MM.1S (cell line): ENCODE measurements at regions not wholly inside any gene's neighbourhood (a gene's known extent, or its start where the extent isn't known, plus 50 kb on each side); places are given as distances from the start of the nearest gene placed in this dataset.

ENCODE experiments used
- DNase-seq: peaks from one replicate; pipeline ENCODE4 v3.0.0-alpha.2; 2015
- H2AFZ ChIP-seq: fragments of 300-600 bp; sonication (generic); 2 replicates; pipeline ENCODE4 v1.6.0; 2016; ENCODE audit warnings: antibody characterized with exemption, low read length
- H3F3A ChIP-seq: fragments of 300-600 bp; sonication (generic); 2 replicates; pipeline ENCODE4 v1.6.1; 2016; ENCODE audit warnings: mild to moderate bottlenecking, antibody characterized with exemption, low read length, moderate library complexity, mixed read lengths; ENCODE audit not compliant: insufficient read depth
- H3K27ac ChIP-seq: fragments of 300-600 bp; sonication (generic); 2 replicates; pipeline ENCODE4 v1.5.1; 2016; ENCODE audit warnings: mild to moderate bottlenecking, low read length
- H3K27me3 ChIP-seq: fragments of 300-600 bp; sonication (generic); replicated peaks from 2 replicates; pipeline ENCODE4 v1.6.0; 2016; ENCODE audit warnings: low read length; ENCODE audit not compliant: insufficient read depth
- H3K36me3 ChIP-seq: fragments of 300-600 bp; sonication (generic); replicated peaks from 2 replicates; pipeline ENCODE4 v1.6.1; 2016; ENCODE audit warnings: mild to moderate bottlenecking, low read length, mixed read lengths; ENCODE audit not compliant: insufficient read depth
- H3K4me1 ChIP-seq: fragments of 300-600 bp; sonication (generic); 2 replicates; pipeline ENCODE4 v1.6.1; 2016; ENCODE audit warnings: low read length, mixed read lengths
- H3K4me2 ChIP-seq: fragments of 300-600 bp; sonication (generic); 2 replicates; pipeline ENCODE4 v1.6.0; 2016; ENCODE audit warnings: low read depth, low read length
- H3K4me3 ChIP-seq: fragments of 300-600 bp; sonication (generic); 2 replicates; pipeline ENCODE4 v1.5.1; 2016; ENCODE audit warnings: low read length, mixed read lengths
- H3K79me2 ChIP-seq: fragments of 300-600 bp; sonication (generic); 2 replicates; pipeline ENCODE4 v1.6.1; 2016; ENCODE audit warnings: mixed run types, low read length, mixed read lengths
- H3K9ac ChIP-seq: fragments of 300-600 bp; sonication (generic); 2 replicates; pipeline ENCODE4 v1.6.1; 2016; ENCODE audit warnings: low read length, mixed read lengths
- H3K9me2 ChIP-seq: fragments of 300-600 bp; sonication (generic); replicated peaks from 2 replicates; pipeline ENCODE4 v1.6.1; 2016; ENCODE audit warnings: mild to moderate bottlenecking, low read length, mixed read lengths; ENCODE audit not compliant: insufficient read depth
- H3K9me3 ChIP-seq: fragments of 300-600 bp; sonication (generic); replicated peaks from 2 replicates; pipeline ENCODE4 v1.6.1; 2016; ENCODE audit warnings: mild to moderate bottlenecking, low read length, mixed read lengths; ENCODE audit not compliant: insufficient read depth
- H4K20me1 ChIP-seq: fragments of 300-600 bp; sonication (generic); 2 replicates; pipeline ENCODE4 v1.6.1; 2016; ENCODE audit warnings: mild to moderate bottlenecking, low read length, moderate library complexity, mixed read lengths; ENCODE audit not compliant: insufficient read depth
- EZH2 ChIP-seq: fragments of 300-600 bp; sonication (generic); optimal IDR thresholded peaks from 2 replicates; pipeline ENCODE3; 2017; ENCODE audit warnings: low read depth, mild to moderate bottlenecking, antibody characterized with exemption, low read length, mixed read lengths
- EZH2phosphoT487 ChIP-seq: fragments of 300-600 bp; sonication (generic); IDR thresholded peaks from 2 replicates; pipeline ENCODE4 v1.6.1; 2018; ENCODE audit warnings: antibody characterized with exemption, low read length
- TF ChIP-seq, protein P1 (sequence below): fragments of 300-600 bp; sonication (generic); IDR thresholded peaks from 2 replicates; pipeline ENCODE4 v1.5.1; 2016; ENCODE audit warnings: antibody characterized with exemption, low read length, mixed read lengths

GRCh38 chr10:128626397-128627000 is 500.3 kb upstream of the MKI67 start:
- H3K4me3 ChIP-seq: no peak overlapping the region
- H4K20me1 ChIP-seq: no peaks in the 10 kb centered on the region
- 0 out of 2 replicates have a peak, but pooled peaks cover 2% of the 10 kb centered on the region for H3F3A ChIP-seq
- H3K36me3 ChIP-seq: no peaks in the 10 kb centered on the region
- H3K27me3 ChIP-seq: no peaks in the 10 kb centered on the region
- TF ChIP-seq EZH2phosphoT487 (no peak), EZH2 (no peak)
- TF ChIP-seq, protein P1, sequence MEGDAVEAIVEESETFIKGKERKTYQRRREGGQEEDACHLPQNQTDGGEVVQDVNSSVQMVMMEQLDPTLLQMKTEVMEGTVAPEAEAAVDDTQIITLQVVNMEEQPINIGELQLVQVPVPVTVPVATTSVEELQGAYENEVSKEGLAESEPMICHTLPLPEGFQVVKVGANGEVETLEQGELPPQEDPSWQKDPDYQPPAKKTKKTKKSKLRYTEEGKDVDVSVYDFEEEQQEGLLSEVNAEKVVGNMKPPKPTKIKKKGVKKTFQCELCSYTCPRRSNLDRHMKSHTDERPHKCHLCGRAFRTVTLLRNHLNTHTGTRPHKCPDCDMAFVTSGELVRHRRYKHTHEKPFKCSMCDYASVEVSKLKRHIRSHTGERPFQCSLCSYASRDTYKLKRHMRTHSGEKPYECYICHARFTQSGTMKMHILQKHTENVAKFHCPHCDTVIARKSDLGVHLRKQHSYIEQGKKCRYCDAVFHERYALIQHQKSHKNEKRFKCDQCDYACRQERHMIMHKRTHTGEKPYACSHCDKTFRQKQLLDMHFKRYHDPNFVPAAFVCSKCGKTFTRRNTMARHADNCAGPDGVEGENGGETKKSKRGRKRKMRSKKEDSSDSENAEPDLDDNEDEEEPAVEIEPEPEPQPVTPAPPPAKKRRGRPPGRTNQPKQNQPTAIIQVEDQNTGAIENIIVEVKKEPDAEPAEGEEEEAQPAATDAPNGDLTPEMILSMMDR: no peak
- H3K4me1 ChIP-seq: no peaks in the 10 kb centered on the region
- H3K79me2 ChIP-seq: no peaks in the 10 kb centered on the region
- no peak overlapping the region for H2AFZ ChIP-seq
- no peak overlapping the region for H3K4me2 ChIP-seq
- DNase-seq: no peak
- no peaks in the 10 kb centered on the region for H3K9me2 ChIP-seq
- H3K27ac ChIP-seq: no peak overlapping the region
- H3K9ac ChIP-seq: no peak overlapping the region
- H3K9me3 ChIP-seq: no peaks in the 10 kb centered on the region

- no peak overlapping the region for H3K4me3 ChIP-seq
- H3K79me2 ChIP-seq: no peaks in the 10 kb centered on the region
- no peaks in the 10 kb centered on the region for H3K36me3 ChIP-seq
- no peaks in the 10 kb centered on the region for H3K9me3 ChIP-seq
- no peak overlapping the region for H3K4me2 ChIP-seq
- H3K27ac ChIP-seq: no peak overlapping the region
- no peaks in the 10 kb centered on the region for H4K20me1 ChIP-seq
- 0 out of 2 replicates have a peak, but pooled peaks cover 5% of the 10 kb centered on the region for H3K4me1 ChIP-seq
- DNase-seq: no peak
- no peak overlapping the region for H3K9ac ChIP-seq
- H3K27me3 ChIP-seq: no peaks in the 10 kb centered on the region
- H2AFZ ChIP-seq: no peak overlapping the region
- H3K9me2 ChIP-seq: no peaks in the 10 kb centered on the region
- no peak for TF ChIP-seq EZH2
- TF ChIP-seq EZH2phosphoT487: no peak
- TF ChIP-seq, protein P1: no peak
- H3F3A ChIP-seq: 0 out of 2 replicates have a peak, but pooled peaks cover 4% of the 10 kb centered on the region
Measured at GRCh38 chr10:128627811-128628210, 501.6 kb upstream of the MKI67 start.

DNA sequence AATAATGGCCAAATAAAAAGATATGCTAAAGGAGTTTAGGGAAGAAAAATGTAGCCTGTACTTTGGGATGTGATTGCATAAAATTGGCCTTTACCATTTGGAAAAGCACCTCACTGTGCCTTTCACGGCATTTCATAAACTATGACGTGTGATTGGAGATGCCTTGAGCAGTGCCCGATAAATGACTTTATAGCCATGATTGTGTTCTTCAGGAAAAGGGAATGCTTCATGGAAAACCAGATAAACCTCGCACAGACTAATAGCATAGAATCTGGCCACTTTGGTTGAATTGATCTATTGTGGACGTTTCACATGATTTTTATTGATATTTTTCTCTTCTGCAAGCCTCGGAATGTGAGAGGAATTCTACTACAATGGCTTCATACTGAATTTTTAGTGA is 502.0 kb upstream of the MKI67 start:
- TF ChIP-seq EZH2phosphoT487: no peak
- TF ChIP-seq, protein P1: no peak
- no peak for TF ChIP-seq EZH2
- Histone ChIP-seq H3K4me1 (0 out of 2 replicates have a peak, but pooled peaks cover 5% of the 10 kb centered on the region), H3K27me3 (no peaks in the 10 kb centered on the region), H3K9me3 (no peaks in the 10 kb centered on the region), H3K36me3 (no peaks in the 10 kb centered on the region), H3K4me3 (no peak overlapping the region), H3K27ac (no peak overlapping the region), H3K79me2 (no peaks in the 10 kb centered on the region), H3K9me2 (no peaks in the 10 kb centered on the region), H2AFZ (no peak overlapping the region), H3K4me2 (no peak overlapping the region), H4K20me1 (no peaks in the 10 kb centered on the region), H3K9ac (no peak overlapping the region), H3F3A (0 out of 2 replicates have a peak, but pooled peaks cover 4% of the 10 kb centered on the region)
- no peak for DNase-seq
